Endothelial cell (in vitro differentiated cells): ENCODE measurements at regions not wholly inside any gene's neighbourhood (a gene's known extent, or its start where the extent isn't known, plus 50 kb on each side); places are given as distances from the start of the nearest gene placed in this dataset.

ENCODE experiments used
- DNase-seq: peaks from one replicate; pipeline ENCODE4 v3.0.0; 2021; ENCODE audit warnings: low spot score
- H3K27ac Mint-ChIP-seq: one replicate; pipeline ENCODE4 v1.8.0; 2021; ENCODE audit warnings: mixed read lengths, inconsistent platforms; ENCODE audit not compliant: unreplicated experiment
- H3K27me3 Mint-ChIP-seq: one replicate; pipeline ENCODE4 v1.8.0; 2021; ENCODE audit warnings: mild to moderate bottlenecking, moderate library complexity, mixed read lengths, inconsistent platforms; ENCODE audit not compliant: unreplicated experiment
- H3K36me3 Mint-ChIP-seq: one replicate; pipeline ENCODE4 v1.8.0; 2021; ENCODE audit warnings: mild to moderate bottlenecking, low read depth, mixed read lengths, inconsistent platforms; ENCODE audit not compliant: unreplicated experiment
- H3K4me1 Mint-ChIP-seq: one replicate; pipeline ENCODE4 v1.8.0; 2021; ENCODE audit warnings: mild to moderate bottlenecking, mixed read lengths, inconsistent platforms; ENCODE audit not compliant: unreplicated experiment
- H3K4me3 Mint-ChIP-seq: one replicate; pipeline ENCODE4 v1.8.0; 2021; ENCODE audit warnings: mild to moderate bottlenecking, mixed read lengths, inconsistent platforms; ENCODE audit not compliant: unreplicated experiment
- H3K9me3 Mint-ChIP-seq: one replicate; pipeline ENCODE4 v1.8.0; 2021; ENCODE audit warnings: mixed read lengths, inconsistent platforms; ENCODE audit not compliant: unreplicated experiment
- CTCF ChIP-seq: fragments of 200-600 bp; sonication (generic); IDR thresholded peaks from one replicate; pipeline ENCODE4 v1.5.0; 2021; ENCODE audit warnings: antibody characterized with exemption; ENCODE audit not compliant: unreplicated experiment

GRCh38 chr14:100955201-100955600 lies 51.7 kb upstream of the RTL1 start:
- DNase-seq = no peak
- no peak for TF ChIP-seq CTCF
- Mint-ChIP-seq H3K4me3 (no peak overlapping the region), H3K27me3 (no peaks in the 10 kb centered on the region), H3K27ac (no peak overlapping the region), H3K9me3 (no peaks in the 10 kb centered on the region), H3K4me1 (no peaks in the 10 kb centered on the region), H3K36me3 (no peaks in the 10 kb centered on the region)

- no peaks in the 10 kb centered on the region for H3K9me3 Mint-ChIP-seq
- no peaks in the 10 kb centered on the region for H3K4me1 Mint-ChIP-seq
- no peaks in the 10 kb centered on the region for H3K27me3 Mint-ChIP-seq
Observed at GRCh38 chr14:100962494-100962893, 59.0 kb upstream of the RTL1 start.

GRCh38 chr14:100965296-100965695 lies 61.8 kb upstream of the RTL1 start:
- H3K4me1 Mint-ChIP-seq = no peaks in the 10 kb centered on the region
- TF ChIP-seq CTCF = no peak
- no peak for DNase-seq
- no peaks in the 10 kb centered on the region for H3K9me3 Mint-ChIP-seq
- no peaks in the 10 kb centered on the region for H3K36me3 Mint-ChIP-seq
- no peaks in the 10 kb centered on the region for H3K27me3 Mint-ChIP-seq
- H3K4me3 Mint-ChIP-seq = no peak overlapping the region
- no peak overlapping the region for H3K27ac Mint-ChIP-seq

More at GRCh38 chr14:100962494-100962893, 59.0 kb upstream of the RTL1 start:
- Mint-ChIP-seq H3K27ac (no peak overlapping the region), H3K4me3 (no peak overlapping the region), H3K36me3 (no peaks in the 10 kb centered on the region)
- TF ChIP-seq CTCF = no peak
- DNase-seq = no peak

- Mint-ChIP-seq H3K27ac (no peak overlapping the region), H3K4me1 (no peaks in the 10 kb centered on the region), H3K9me3 (no peaks in the 10 kb centered on the region), H3K27me3 (no peaks in the 10 kb centered on the region), H3K4me3 (no peak overlapping the region), H3K36me3 (no peaks in the 10 kb centered on the region)
- no peak for TF ChIP-seq CTCF
- no peak for DNase-seq
Observed at GRCh38 chr14:100967178-100967577, 63.7 kb upstream of the RTL1 start.

GRCh38 chr14:100967930-100968329 lies 64.4 kb upstream of the RTL1 start:
- no peaks in the 10 kb centered on the region for H3K4me1 Mint-ChIP-seq
- H3K27me3 Mint-ChIP-seq = no peaks in the 10 kb centered on the region
- no peak overlapping the region for H3K27ac Mint-ChIP-seq
- no peak overlapping the region for H3K4me3 Mint-ChIP-seq
- no peak for TF ChIP-seq CTCF
- no peak for DNase-seq
- H3K36me3 Mint-ChIP-seq = no peaks in the 10 kb centered on the region
- no peaks in the 10 kb centered on the region for H3K9me3 Mint-ChIP-seq
